H1 (cell line): ENCODE measurements at regions not wholly inside any gene's neighbourhood (a gene's known extent, or its start where the extent isn't known, plus 50 kb on each side); places are given as distances from the start of the nearest gene placed in this dataset.

Experiments used
- CTCF ChIA-PET: fragments of 300-600 bp; sonication (Branson Sonifier 250); formaldehyde crosslinking; loops from one replicate; lab custom pipeline; 2021; ENCODE audit not compliant: partially characterized antibody; lab: Charles Lee
- POLR2A ChIA-PET: fragments of 300-600 bp; sonication (Branson Sonifier 250); formaldehyde crosslinking; loops from one replicate; lab custom pipeline; 2021; ENCODE audit warnings: inconsistent platforms; ENCODE audit not compliant: partially characterized antibody; lab: Charles Lee
- DNase-seq, 2 experiments: peaks; one replicate each; pipeline versions ENCODE4 v3.0.0 to v3.0.0-alpha.2; 2010 to 2022; ENCODE audit warnings: low spot score in 2 of 2, low read depth in 1 of 2, mixed read lengths in 1 of 2
- FAIRE-seq: peaks from 2 replicates; lab custom pipeline; 2011; peaks lifted over from hg19 to GRCh38; lab: Jason Lieb, UNC
- H2AFZ ChIP-seq: 2 replicates; pipeline ENCODE4 v1.8.1; 2012; ENCODE audit warnings: low read length, inconsistent platforms
- H2AK5ac ChIP-seq: 2 replicates; pipeline ENCODE4 v1.6.1; 2013; ENCODE audit warnings: low read depth, low read length
- H2BK120ac ChIP-seq: replicated peaks from 2 replicates; pipeline ENCODE3; 2013; ENCODE audit warnings: low read depth, low read length, inconsistent platforms
- H2BK12ac ChIP-seq: 2 replicates; pipeline ENCODE4 v1.6.1; 2013; ENCODE audit warnings: low read depth, low read length
- H2BK15ac ChIP-seq: 2 replicates; pipeline ENCODE4 v1.6.1; 2013; ENCODE audit warnings: low read length
- H2BK20ac ChIP-seq: 2 replicates; pipeline ENCODE4 v1.6.1; 2013; ENCODE audit warnings: low read length
- H2BK5ac ChIP-seq: 2 replicates; pipeline ENCODE4 v1.6.1; 2013; ENCODE audit warnings: low read depth, low read length
- H3K14ac ChIP-seq: 2 replicates; pipeline ENCODE4 v1.6.1; 2013; ENCODE audit warnings: inconsistent platforms; ENCODE audit not compliant: insufficient read length
- H3K18ac ChIP-seq: 2 replicates; pipeline ENCODE4 v1.6.1; 2013; ENCODE audit warnings: low read length; ENCODE audit errors: extremely low read depth
- H3K23ac ChIP-seq: 2 replicates; pipeline ENCODE4 v1.6.1; 2013; ENCODE audit warnings: inconsistent platforms; ENCODE audit not compliant: insufficient read length
- H3K23me2 ChIP-seq: 2 replicates; pipeline ENCODE4 v1.6.1; 2013; ENCODE audit warnings: low read depth, low read length
- H3K27ac ChIP-seq: 2 replicates; pipeline ENCODE4 v1.6.1; 2011; ENCODE audit warnings: low read depth, low read length, inconsistent platforms
- H3K27me3 ChIP-seq, 4 experiments: replicated peaks in 1 of 4; 1 replicate in 1 of 4; 2 replicates in 3 of 4; pipeline versions ENCODE4 v1.6.1 to v1.8.1; 2011 to 2013; ENCODE audit warnings: low read length in 3 of 4, mild to moderate bottlenecking in 3 of 4, inconsistent platforms in 2 of 4, mixed read lengths in 2 of 4, moderate library complexity in 1 of 4; ENCODE audit not compliant: control insufficient read depth in 3 of 4, insufficient read depth in 3 of 4; ENCODE audit errors: extremely low read depth in 1 of 4
- H3K36me3 ChIP-seq, 4 experiments: 2 replicates each; pipeline versions ENCODE4 v1.6.1 to v1.8.1; 2011 to 2013; ENCODE audit warnings: mild to moderate bottlenecking in 4 of 4, low read length in 3 of 4, moderate library complexity in 2 of 4, control low read depth in 1 of 4, inconsistent platforms in 1 of 4; ENCODE audit not compliant: insufficient read depth in 4 of 4, control insufficient read depth in 2 of 4
- H3K4ac ChIP-seq: replicated peaks from 2 replicates; pipeline ENCODE3; 2013; ENCODE audit warnings: low read length, low read depth, mixed read lengths, inconsistent platforms; ENCODE audit not compliant: insufficient read length
- H3K4me1 ChIP-seq, 4 experiments: replicated peaks in 1 of 4; 1 replicate in 1 of 4; 2 replicates in 3 of 4; pipeline versions ENCODE4 v1.6.1 to v1.8.1; 2011 to 2013; ENCODE audit warnings: low read length in 3 of 4, inconsistent platforms in 2 of 4, mixed read lengths in 1 of 4; ENCODE audit not compliant: insufficient read depth in 4 of 4, control insufficient read depth in 3 of 4
- H3K4me2 ChIP-seq, 2 experiments: 2 replicates each; pipeline versions ENCODE4 v1.6.1 to v1.8.1; 2011 to 2013; ENCODE audit warnings: low read depth in 2 of 2, low read length in 2 of 2, control low read depth in 1 of 2, inconsistent platforms in 1 of 2, mild to moderate bottlenecking in 1 of 2; ENCODE audit not compliant: insufficient read depth in 1 of 2
- H3K4me3 ChIP-seq, 4 experiments: fragments of 200-600, 300-600 bp in 1 of 4; sonication (generic), shearing (Covaris generic), sonication (Bioruptor Twin) in 1 of 4; 2 replicates each; pipeline versions ENCODE4 v1.5.1 to v1.8.1; 2011 to 2016; ENCODE audit warnings: low read length in 4 of 4, low read depth in 3 of 4, control low read depth in 2 of 4, inconsistent platforms in 2 of 4, mild to moderate bottlenecking in 2 of 4, mixed read lengths in 1 of 4, moderate library complexity in 1 of 4; ENCODE audit not compliant: insufficient read depth in 2 of 4; ENCODE audit errors: extremely low read depth in 1 of 4
- H3K56ac ChIP-seq: replicated peaks from 2 replicates; pipeline ENCODE3; 2013; ENCODE audit warnings: low read depth, mild to moderate bottlenecking, mixed read lengths, low read length, inconsistent platforms; ENCODE audit not compliant: insufficient read length
- H3K79me1 ChIP-seq: 2 replicates; pipeline ENCODE4 v1.6.1; 2013; ENCODE audit warnings: low read depth, low read length, control low read depth
- H3K79me2 ChIP-seq, 2 experiments: 2 replicates each; pipeline versions ENCODE4 v1.6.1 to v1.8.1; 2012 to 2013; ENCODE audit warnings: low read length in 2 of 2, mild to moderate bottlenecking in 2 of 2, inconsistent platforms in 1 of 2; ENCODE audit not compliant: insufficient read depth in 2 of 2, control insufficient read depth in 1 of 2
- H3K9ac ChIP-seq, 4 experiments: replicated peaks in 1 of 4; 1 replicate in 1 of 4; 2 replicates in 3 of 4; pipeline versions ENCODE4 v1.6.1 to v1.8.1; 2011 to 2013; ENCODE audit warnings: low read depth in 3 of 4, low read length in 3 of 4, control low read depth in 2 of 4, mild to moderate bottlenecking in 2 of 4, moderate library complexity in 2 of 4, inconsistent platforms in 1 of 4; ENCODE audit errors: extremely low read depth in 1 of 4
- H3K9me3 ChIP-seq, 2 experiments: 2 replicates each; pipeline versions ENCODE4 v1.6.1 to v1.8.1; 2012 to 2013; ENCODE audit warnings: mild to moderate bottlenecking in 2 of 2, moderate library complexity in 2 of 2, control low read depth in 1 of 2, inconsistent platforms in 1 of 2, low read depth in 1 of 2, low read length in 1 of 2, mixed read lengths in 1 of 2; ENCODE audit not compliant: insufficient read depth in 2 of 2
- H4K20me1 ChIP-seq, 2 experiments: replicated peaks in 1 of 2; 2 replicates each; pipeline versions ENCODE3 to v1.8.1; 2011 to 2013; ENCODE audit warnings: inconsistent platforms in 2 of 2, low read length in 2 of 2, mild to moderate bottlenecking in 1 of 2; ENCODE audit not compliant: insufficient read depth in 2 of 2, control insufficient read depth in 1 of 2
- H4K5ac ChIP-seq: 2 replicates; pipeline ENCODE4 v1.6.1; 2013; ENCODE audit warnings: low read length, low read depth, mixed read lengths, inconsistent platforms; ENCODE audit not compliant: insufficient read length
- H4K8ac ChIP-seq: 2 replicates; pipeline ENCODE4 v1.8.0; 2013; ENCODE audit warnings: mild to moderate bottlenecking, moderate library complexity, low read length, inconsistent platforms; ENCODE audit not compliant: insufficient read depth; ENCODE audit errors: extremely low read depth
- H4K91ac ChIP-seq: replicated peaks from 2 replicates; pipeline ENCODE3; 2013; ENCODE audit warnings: low read length, mixed read lengths, inconsistent platforms; ENCODE audit not compliant: insufficient read length
- CREB1 ChIP-seq: IDR thresholded peaks from 2 replicates; pipeline ENCODE4 v1.6.1; 2012; ENCODE audit warnings: inconsistent platforms
- CTBP2 ChIP-seq: IDR thresholded peaks from 2 replicates; pipeline ENCODE4 v1.7.0; 2011; ENCODE audit warnings: borderline replicate concordance, mild to moderate bottlenecking, moderate library complexity, mixed read lengths, low read length; ENCODE audit not compliant: insufficient read depth, insufficient read length
- EZH2 ChIP-seq: fragments of 200-600 bp; sonication (generic); IDR thresholded peaks from 2 replicates; pipeline ENCODE4 v1.7.1; 2012; ENCODE audit warnings: low read depth, mild to moderate bottlenecking, moderate library complexity, low read length, inconsistent platforms; ENCODE audit not compliant: severe bottlenecking
- KDM4A ChIP-seq: IDR thresholded peaks from one replicate; pipeline ENCODE4 v1.7.1; 2012; ENCODE audit warnings: low read depth, mild to moderate bottlenecking, moderate library complexity, low read length, inconsistent platforms; ENCODE audit not compliant: severe bottlenecking
- MAFK ChIP-seq: IDR thresholded peaks from 2 replicates; pipeline ENCODE4 v1.6.1; 2012; ENCODE audit warnings: low read depth, mild to moderate bottlenecking, improper control_type of control experiment, low read length
- NRF1 ChIP-seq: IDR thresholded peaks from 2 replicates; pipeline ENCODE4 v1.6.1; 2011; ENCODE audit warnings: mild to moderate bottlenecking, low read depth, low read length, improper control_type of control experiment
- RNF2 ChIP-seq: fragments of 200-900, 300-1000 bp; sonication (generic); IDR thresholded peaks from 2 replicates; pipeline ENCODE4 v1.7.1; 2016; ENCODE audit warnings: borderline replicate concordance, low read depth, mild to moderate bottlenecking, antibody characterized with exemption, low read length; ENCODE audit not compliant: poor library complexity, severe bottlenecking; ENCODE audit errors: missing control alignments
- RXRA ChIP-seq: IDR thresholded peaks from 2 replicates; pipeline ENCODE4 v1.6.1; 2011; ENCODE audit warnings: low read depth, mild to moderate bottlenecking, low read length, moderate library complexity; ENCODE audit not compliant: insufficient read depth
- SIN3A ChIP-seq, 2 experiments: IDR thresholded peaks in 1 of 2; conservative IDR thresholded peaks in 1 of 2; 2 replicates each; pipeline ENCODE4 v1.6.1; 2011 to 2012; ENCODE audit warnings: low read length in 2 of 2, improper control_type of control experiment in 1 of 2, low read depth in 1 of 2, mild to moderate bottlenecking in 1 of 2
- SP4 ChIP-seq: IDR thresholded peaks from 2 replicates; pipeline ENCODE4 v1.6.1; 2012; ENCODE audit warnings: low read length, inconsistent platforms
- SRF ChIP-seq: IDR thresholded peaks from 2 replicates; pipeline ENCODE4 v1.6.1; 2011; ENCODE audit warnings: mild to moderate bottlenecking, low read depth, low read length, moderate library complexity
- TAF1 ChIP-seq: IDR thresholded peaks from 2 replicates; pipeline ENCODE4 v1.6.1; 2011; ENCODE audit warnings: mild to moderate bottlenecking, low read depth, low read length
- WGBS, 2 experiments: shearing (Covaris generic) in 1 of 2; methylation state at CpG; one replicate each; pipeline versions ENCODE4 v1.1.6 to v1.1.7; 2013 to 2015; ENCODE audit warnings: low lambda C conversion rate in 2 of 2, mixed read lengths in 2 of 2, inconsistent platforms in 1 of 2, low coverage in 1 of 2, missing lambda C conversion rate in 1 of 2; ENCODE audit not compliant: insufficient replicate concordance in 2 of 2, insufficient coverage in 1 of 2, insufficient read length in 1 of 2; ENCODE audit errors: extremely low coverage in 1 of 2, missing lambda C conversion rate in 1 of 2; 5-methylcytosine and 5-hydroxymethylcytosine counted together
- TF ChIP-seq, protein P1 (sequence below): IDR thresholded peaks from 2 replicates; pipeline ENCODE4 v1.6.1; 2012; ENCODE audit warnings: inconsistent platforms

GRCh38 chrX:142054094-142054493 is 150.4 kb downstream of the MAGEC1 start:
- Histone ChIP-seq H4K20me1 (no peaks in the 10 kb centered on the region), H3K56ac (no peak overlapping the region), H3K23me2 (no peaks in the 10 kb centered on the region), H2BK20ac (no peak overlapping the region), H2BK15ac (no peak overlapping the region), H3K36me3 (no peaks in the 10 kb centered on the region), H2BK12ac (no peak overlapping the region), H3K9me3 (peaks cover 2 to 3% of the 10 kb centered on the region in 2 experiments; a peak in 1 of 4 replicates), H3K27me3 (no peaks in the 10 kb centered on the region), H4K5ac (no peak overlapping the region), H2BK120ac (no peak overlapping the region), H3K23ac (no peak overlapping the region), H2AK5ac (no peak overlapping the region), H3K4ac (no peak overlapping the region), H3K79me1 (no peaks in the 10 kb centered on the region), H3K4me3 (no peak overlapping the region), H3K4me2 (no peak overlapping the region), H3K27ac (no peak overlapping the region), H2AFZ (no peak overlapping the region), H4K91ac (no peak overlapping the region), H3K9ac (no peak overlapping the region), H3K4me1 (no peaks in the 10 kb centered on the region), H3K18ac (no peak overlapping the region), H4K8ac (no peak overlapping the region), H3K14ac (no peak overlapping the region), H3K79me2 (no peaks in the 10 kb centered on the region), H2BK5ac (no peak overlapping the region)
- POLR2A ChIA-PET: no interaction called here
- FAIRE-seq: no peak
- CTCF ChIA-PET: no interaction called here
- WGBS, 2 experiments: 85% methylated on average over 1 of the region's 1 CpG; no CpG with 5 or more reads in 1 of the 2 experiments
- DNase-seq: no peak
- no peak for TF ChIP-seq EZH2
- no peak for TF ChIP-seq SRF
- no peak for TF ChIP-seq RNF2
- no peak for TF ChIP-seq SIN3A (conservative IDR thresholded peaks at IDR 0.05 in 1 of 2, IDR thresholded peaks at IDR 0.05 in 1 of 2; ENCODE audit: low read depth in 1 of 2, low read length in 2 of 2)
- no peak for TF ChIP-seq MAFK
- no peak for TF ChIP-seq CREB1
- no peak for TF ChIP-seq SP4
- no peak for TF ChIP-seq NRF1
- TF ChIP-seq, protein P1, sequence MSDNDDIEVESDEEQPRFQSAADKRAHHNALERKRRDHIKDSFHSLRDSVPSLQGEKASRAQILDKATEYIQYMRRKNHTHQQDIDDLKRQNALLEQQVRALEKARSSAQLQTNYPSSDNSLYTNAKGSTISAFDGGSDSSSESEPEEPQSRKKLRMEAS: no peak
- TF ChIP-seq TAF1: no peak
- no peak for TF ChIP-seq KDM4A
- no peak for TF ChIP-seq CTBP2
- no peak for TF ChIP-seq RXRA
